ENCODE measurements at regions not wholly inside any gene's neighbourhood (a gene's known extent, or its start where the extent isn't known, plus 50 kb on each side); places are given as distances from the start of the nearest gene placed in this dataset.

GRCh38 chr5:171703146-171703545 lies 82.5 kb upstream of the SMIM23 start:
- TF ChIP-seq POLR2A (IDR thresholded peaks at IDR 0.05) (no peak), CTCF (IDR thresholded peaks at IDR 0.05) (no peak)

All from right lobe of liver (tissue), 4 donors.